KMS-11 (cell line): ENCODE measurements at regions not wholly inside any gene's neighbourhood (a gene's known extent, or its start where the extent isn't known, plus 50 kb on each side); places are given as distances from the start of the nearest gene placed in this dataset.
"Not testable (repeated sequence)": the region's sequence is repeated elsewhere in the genome, so short reads cannot be mapped to it uniquely, and the experiment has no call there.

ENCODE experiments used
- H2AFZ ChIP-seq: fragments of 200-600 bp; sonication (generic); 2 replicates; pipeline ENCODE4 v1.6.1; 2016; ENCODE audit warnings: antibody characterized with exemption, mixed run types, low read depth
- H3K27ac ChIP-seq: fragments of 200-600 bp; sonication (generic); 2 replicates; pipeline ENCODE4 v1.6.1; 2016; ENCODE audit warnings: mild to moderate bottlenecking, mixed run types
- H3K27me3 ChIP-seq: fragments of 200-600 bp; sonication (generic); 2 replicates; pipeline ENCODE4 v1.6.1; 2017; ENCODE audit warnings: mild to moderate bottlenecking, low read depth, mixed run types, moderate library complexity; ENCODE audit not compliant: insufficient read depth
- H3K36me3 ChIP-seq: fragments of 200-600 bp; sonication (generic); 2 replicates; pipeline ENCODE4 v1.6.1; 2017; ENCODE audit warnings: mild to moderate bottlenecking, mixed run types; ENCODE audit not compliant: insufficient read depth
- H3K4me1 ChIP-seq: fragments of 200-600 bp; sonication (generic); 2 replicates; pipeline ENCODE4 v1.6.1; 2016; ENCODE audit warnings: mild to moderate bottlenecking, low read depth, mixed run types; ENCODE audit not compliant: poor library complexity, severe bottlenecking
- H3K4me2 ChIP-seq: fragments of 200-600 bp; sonication (generic); 2 replicates; pipeline ENCODE4 v1.7.0; 2016; ENCODE audit warnings: mild to moderate bottlenecking, mixed run types
- H3K4me3 ChIP-seq: fragments of 200-600 bp; sonication (generic); IDR thresholded peaks from 2 replicates; pipeline ENCODE4 v1.6.1; 2017; ENCODE audit warnings: low read depth, low read length, mixed read lengths; ENCODE audit not compliant: insufficient read depth
- H3K79me2 ChIP-seq: fragments of 200-600 bp; sonication (generic); 2 replicates; pipeline ENCODE4 v1.6.1; 2016; ENCODE audit warnings: low read depth, mixed run types; ENCODE audit not compliant: insufficient read depth
- H3K9ac ChIP-seq: fragments of 200-600 bp; sonication (generic); 2 replicates; pipeline ENCODE4 v1.6.1; 2016; ENCODE audit warnings: mild to moderate bottlenecking, mixed run types
- H4K20me1 ChIP-seq: fragments of 200-600 bp; sonication (generic); 2 replicates; pipeline ENCODE4 v1.6.1; 2016; ENCODE audit warnings: mild to moderate bottlenecking, mixed run types; ENCODE audit not compliant: insufficient read depth
- TF ChIP-seq, protein P1 (sequence below): fragments of 200-600 bp; sonication (generic); conservative IDR thresholded peaks from 2 replicates; pipeline ENCODE4 v1.6.1; 2017; ENCODE audit warnings: low read depth, mild to moderate bottlenecking, antibody characterized with exemption, low read length, moderate library complexity, mixed read lengths

DNA sequence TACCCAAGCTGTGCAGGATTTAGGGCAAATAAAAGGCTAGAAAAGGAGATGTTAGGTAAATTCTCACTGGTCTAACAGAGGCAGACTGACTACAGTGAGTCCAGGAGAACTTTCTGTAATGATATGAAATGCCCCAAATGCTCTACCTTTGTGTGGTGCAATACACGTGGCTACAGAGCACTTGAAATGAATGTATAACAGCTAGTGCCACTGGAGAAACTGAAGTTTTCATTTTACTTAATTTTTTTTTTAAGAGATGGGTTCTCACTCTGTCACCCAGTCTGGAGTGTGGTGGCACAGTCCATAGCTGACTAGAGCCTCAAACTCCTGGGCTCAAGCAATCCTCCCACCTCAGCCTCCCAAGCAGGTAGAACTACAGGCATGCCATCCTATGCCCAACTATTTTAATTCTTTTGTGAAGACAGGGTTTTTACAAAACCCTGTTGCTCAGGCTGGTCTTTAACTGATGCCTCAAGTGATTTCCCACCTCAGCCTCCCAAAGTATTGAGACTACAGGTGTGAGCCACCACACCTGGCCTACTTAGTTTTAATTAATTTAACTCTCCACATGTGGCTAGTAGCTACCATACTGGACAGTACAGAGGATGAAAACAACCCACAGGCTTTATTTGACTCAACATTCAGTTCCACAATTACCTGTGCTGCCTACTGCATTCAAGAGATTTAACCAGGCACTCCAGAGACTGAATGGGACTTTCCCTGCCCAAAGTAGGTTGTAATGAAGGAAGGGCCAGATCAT lies 84.8 kb upstream of the PLEKHM1 start:
- TF ChIP-seq, protein P1, sequence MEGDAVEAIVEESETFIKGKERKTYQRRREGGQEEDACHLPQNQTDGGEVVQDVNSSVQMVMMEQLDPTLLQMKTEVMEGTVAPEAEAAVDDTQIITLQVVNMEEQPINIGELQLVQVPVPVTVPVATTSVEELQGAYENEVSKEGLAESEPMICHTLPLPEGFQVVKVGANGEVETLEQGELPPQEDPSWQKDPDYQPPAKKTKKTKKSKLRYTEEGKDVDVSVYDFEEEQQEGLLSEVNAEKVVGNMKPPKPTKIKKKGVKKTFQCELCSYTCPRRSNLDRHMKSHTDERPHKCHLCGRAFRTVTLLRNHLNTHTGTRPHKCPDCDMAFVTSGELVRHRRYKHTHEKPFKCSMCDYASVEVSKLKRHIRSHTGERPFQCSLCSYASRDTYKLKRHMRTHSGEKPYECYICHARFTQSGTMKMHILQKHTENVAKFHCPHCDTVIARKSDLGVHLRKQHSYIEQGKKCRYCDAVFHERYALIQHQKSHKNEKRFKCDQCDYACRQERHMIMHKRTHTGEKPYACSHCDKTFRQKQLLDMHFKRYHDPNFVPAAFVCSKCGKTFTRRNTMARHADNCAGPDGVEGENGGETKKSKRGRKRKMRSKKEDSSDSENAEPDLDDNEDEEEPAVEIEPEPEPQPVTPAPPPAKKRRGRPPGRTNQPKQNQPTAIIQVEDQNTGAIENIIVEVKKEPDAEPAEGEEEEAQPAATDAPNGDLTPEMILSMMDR = no peak
- Histone ChIP-seq H3K4me1 (no peaks in the 10 kb centered on the region), H4K20me1 (no peaks in the 10 kb centered on the region), H3K79me2 (peaks cover 46% of the 10 kb centered on the region; the same call in 1 of the 2 replicates), H3K4me3 (no peak overlapping the region), H3K27ac (no peak overlapping the region), H3K27me3 (no peaks in the 10 kb centered on the region), H3K36me3 (0 out of 2 replicates have a peak, but pooled peaks cover 4% of the 10 kb centered on the region), H2AFZ (no peak overlapping the region), H3K4me2 (no peak overlapping the region), H3K9ac (no peak overlapping the region)

DNA sequence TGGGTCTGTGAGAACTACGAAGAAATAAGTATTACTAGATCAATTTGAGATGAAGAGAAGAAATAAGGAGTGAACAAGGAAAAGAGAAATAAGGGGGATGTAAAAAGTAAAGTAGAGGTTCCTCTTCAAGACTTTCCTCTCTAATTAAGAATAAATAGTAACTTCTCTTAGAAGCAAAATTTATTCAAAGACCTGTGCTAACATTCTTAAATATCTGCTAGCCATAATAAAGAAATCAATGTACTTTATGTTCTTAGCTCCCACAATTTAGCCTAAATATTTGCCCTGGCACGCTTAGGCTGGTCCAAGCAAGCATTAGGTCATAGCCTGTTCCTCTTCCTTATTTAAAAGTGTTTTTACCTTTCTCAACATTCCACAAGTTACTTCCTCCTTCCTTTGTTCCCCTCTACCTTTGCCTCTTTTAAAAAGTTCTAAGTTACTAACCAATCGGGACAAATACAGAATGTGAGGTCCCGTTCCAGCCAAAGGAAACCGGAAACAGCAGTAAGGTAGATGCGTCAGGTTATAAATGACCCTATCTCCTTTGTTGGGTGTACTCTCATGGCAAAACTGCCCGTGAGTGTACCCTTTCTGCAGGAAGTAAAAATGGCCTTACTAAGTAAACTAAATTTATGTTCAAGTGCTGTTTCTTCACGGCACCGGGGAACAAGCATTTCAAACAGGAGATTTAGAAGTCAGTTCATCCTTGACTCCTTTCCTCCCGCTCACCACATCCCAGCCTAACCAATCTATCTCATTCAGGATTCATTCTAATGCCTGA lies 86.2 kb upstream of the PLEKHM1 start:
- H3K27ac ChIP-seq, H4K20me1 ChIP-seq, H3K9ac ChIP-seq, H3K4me1 ChIP-seq, H3K4me3 ChIP-seq, H3K27me3 ChIP-seq, H3K36me3 ChIP-seq, H2AFZ ChIP-seq, H3K4me2 ChIP-seq: not testable (repeated sequence)
- H3K79me2 ChIP-seq = peaks cover 58% of the 10 kb centered on the region

DNA sequence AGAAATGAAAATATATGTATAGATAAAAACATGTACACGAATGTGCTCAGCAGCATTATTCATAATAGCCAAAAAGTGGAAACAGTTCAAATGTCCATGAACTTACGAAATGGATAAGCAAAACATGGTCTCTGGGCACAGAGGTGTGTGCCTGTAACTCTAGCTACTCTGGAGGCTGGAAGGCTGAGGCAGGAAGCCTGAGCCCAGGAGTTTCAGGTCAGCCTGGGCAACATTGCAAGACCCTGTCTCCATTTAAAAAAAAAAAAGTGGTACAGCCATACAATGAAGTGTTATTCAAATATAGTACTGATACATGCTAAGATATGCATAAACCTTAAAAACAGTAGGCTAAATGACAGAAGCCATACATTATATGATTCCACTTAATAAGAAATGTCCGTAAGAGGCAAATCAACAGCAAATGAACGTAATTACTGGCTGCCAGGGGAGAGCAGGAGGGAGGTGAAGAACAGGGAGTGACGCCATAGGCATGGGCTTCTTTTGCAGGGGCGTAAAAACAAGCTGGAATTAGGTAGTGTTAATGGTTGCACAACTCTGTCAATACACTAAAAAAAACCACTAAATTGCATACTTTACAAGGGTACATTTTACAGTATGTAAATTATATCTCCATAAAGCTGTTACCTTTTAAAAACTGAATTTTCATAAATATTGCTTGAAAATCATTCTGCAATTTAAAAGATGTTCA lies 87.2 kb upstream of the PLEKHM1 start:
- no peak overlapping the region for H3K9ac ChIP-seq

DNA sequence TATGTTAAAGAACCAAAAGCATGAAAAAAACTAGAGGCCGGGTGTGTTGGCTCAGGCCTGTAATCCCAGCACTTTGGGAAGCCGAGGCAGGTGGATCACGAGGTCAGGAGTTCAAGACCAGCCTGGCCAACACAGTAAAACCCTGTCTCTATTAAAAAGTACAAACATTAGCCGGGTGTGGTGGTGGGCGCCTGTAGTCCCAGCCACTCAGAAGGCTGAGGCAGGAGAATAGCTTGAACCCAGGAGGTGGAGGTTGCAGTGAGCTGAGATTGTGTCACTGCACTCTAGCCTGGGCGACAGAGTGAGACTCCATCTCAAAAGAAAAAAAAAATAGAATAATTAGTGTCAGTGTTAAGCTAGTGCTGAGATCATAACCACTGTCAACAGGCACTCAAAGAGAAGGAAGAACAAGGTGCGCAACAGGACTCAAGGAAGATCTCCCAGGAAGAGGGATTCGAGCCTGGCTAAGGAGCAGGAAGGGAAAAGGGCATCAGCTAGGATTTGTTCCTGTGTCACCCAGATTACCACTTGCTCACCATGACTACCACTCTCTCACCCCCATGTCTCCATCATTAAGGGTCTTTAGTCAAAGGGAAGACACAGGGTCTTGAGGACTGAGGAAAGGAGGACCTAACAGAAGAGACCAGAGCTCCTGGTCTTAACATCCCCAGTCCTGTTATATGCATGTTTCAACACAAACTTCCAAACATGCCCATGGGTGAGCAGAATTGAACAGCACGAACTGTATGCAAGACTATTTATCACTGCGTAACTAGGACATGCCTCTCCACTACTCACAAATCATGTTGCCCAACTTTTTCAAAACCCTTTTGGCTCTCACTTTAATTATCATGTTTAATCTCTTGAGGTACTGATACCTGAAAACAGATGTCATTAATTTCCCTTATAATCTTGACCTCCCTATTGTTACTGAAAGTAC lies 88.3 kb upstream of the PLEKHM1 start:
- no peak overlapping the region for H3K4me2 ChIP-seq
- no peaks in the 10 kb centered on the region for H3K27me3 ChIP-seq
- no peak overlapping the region for H2AFZ ChIP-seq
- H4K20me1 ChIP-seq = no peaks in the 10 kb centered on the region
- no peak overlapping the region for H3K27ac ChIP-seq
- 0 out of 2 replicates have a peak, but pooled peaks cover 8% of the 10 kb centered on the region for H3K36me3 ChIP-seq
- TF ChIP-seq, protein P1 = no peak
- peaks cover 76% of the 10 kb centered on the region for H3K79me2 ChIP-seq
- H3K4me3 ChIP-seq = no peak overlapping the region
- peaks cover 24% of the 10 kb centered on the region for H3K4me1 ChIP-seq
- H3K9ac ChIP-seq = no peak overlapping the region

More for the DNA sequence above, 87.2 kb upstream of the PLEKHM1 start:
- Histone ChIP-seq H3K4me1 (peaks cover 18% of the 10 kb centered on the region), H3K79me2 (peaks cover 66% of the 10 kb centered on the region), H3K4me3 (no peak overlapping the region), H2AFZ (no peak overlapping the region), H3K27ac (no peak overlapping the region), H3K27me3 (no peaks in the 10 kb centered on the region), H3K36me3 (0 out of 2 replicates have a peak, but pooled peaks cover 8% of the 10 kb centered on the region), H4K20me1 (no peaks in the 10 kb centered on the region), H3K4me2 (no peak overlapping the region)
- TF ChIP-seq, protein P1 = no peak
